Superior temporal gyrus (tissue), 1 donor: ENCODE measurements at regions not wholly inside any gene's neighbourhood (a gene's known extent, or its start where the extent isn't known, plus 50 kb on each side); places are given as distances from the start of the nearest gene placed in this dataset.
"Not testable (repeated sequence)": the region's sequence is repeated elsewhere in the genome, so short reads cannot be mapped to it uniquely, and the experiment has no call there.

Source experiments
- DNase-seq: peaks from one replicate; pipeline ENCODE4 v3.0.0-alpha.2; 2016; ENCODE audit errors: extremely low spot score

- no peak for DNase-seq
These were observed 243.7 kb downstream of the TFAP2C start for GRCh38 chr20:56872620-56873458.

- DNase-seq = no peak
These were observed 244.7 kb downstream of the TFAP2C start for GRCh38 chr20:56873836-56874235.

- DNase-seq = no peak
These were observed 246.1 kb downstream of the TFAP2C start for GRCh38 chr20:56875052-56875659.

DNA sequence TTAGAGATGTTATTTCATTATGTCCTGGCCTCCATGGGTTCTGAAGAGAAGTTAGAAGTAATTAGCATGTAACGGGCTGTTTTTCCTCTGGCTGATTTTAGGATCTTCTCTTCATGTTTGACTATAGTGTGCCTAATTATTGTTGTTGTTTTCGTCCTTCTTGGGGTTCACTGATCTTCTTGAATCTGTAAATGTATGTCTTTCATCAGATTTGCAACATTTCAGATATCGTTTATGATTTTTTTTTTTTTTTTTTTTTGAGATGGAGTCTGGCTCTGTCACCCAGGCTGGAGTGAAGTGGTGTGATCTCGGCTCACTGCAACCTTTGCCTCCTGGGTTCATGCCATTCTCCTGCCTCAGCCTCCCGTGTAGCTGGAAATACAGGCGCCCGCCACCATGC is 246.7 kb downstream of the TFAP2C start:
- DNase-seq = no peak

GRCh38 chr20:56885521-56885920 is 256.4 kb downstream of the TFAP2C start:
- DNase-seq = no peak

GRCh38 chr20:56890011-56890410 is 260.9 kb downstream of the TFAP2C start:
- DNase-seq = no peak

DNA sequence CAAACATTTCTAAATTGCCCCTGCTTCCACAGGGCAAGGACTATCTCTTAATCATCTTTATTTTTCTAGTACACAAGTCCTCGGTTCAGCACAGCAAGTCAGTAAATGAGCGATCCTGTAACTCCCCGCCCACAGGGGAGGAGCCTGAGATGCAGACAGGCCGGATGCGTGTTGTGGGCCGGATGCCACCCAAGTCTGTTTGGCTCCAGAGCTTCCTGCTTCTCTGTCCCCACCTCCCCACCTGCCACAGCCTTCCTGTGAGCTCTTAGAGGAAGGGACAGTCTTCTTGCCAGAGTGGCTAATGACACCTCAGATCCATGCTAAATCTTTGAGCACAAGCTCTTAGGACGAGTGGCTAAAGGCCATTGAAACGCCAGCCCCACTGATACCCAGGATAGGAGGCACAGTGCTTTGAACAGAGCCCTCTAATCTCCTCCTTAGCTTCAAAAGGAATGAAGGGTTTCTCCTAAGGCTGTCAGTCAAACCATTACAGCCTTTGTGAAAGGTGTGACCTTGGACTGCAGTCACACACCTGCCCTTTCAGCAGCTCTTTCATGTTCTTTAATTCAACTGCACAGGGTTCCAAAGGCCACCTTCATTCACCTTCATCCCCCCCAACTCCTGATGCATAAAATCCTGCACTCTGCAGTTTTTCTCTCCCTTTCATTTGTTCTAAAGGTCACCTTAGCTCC is 264.3 kb downstream of the TFAP2C start:
- no peak for DNase-seq

DNA sequence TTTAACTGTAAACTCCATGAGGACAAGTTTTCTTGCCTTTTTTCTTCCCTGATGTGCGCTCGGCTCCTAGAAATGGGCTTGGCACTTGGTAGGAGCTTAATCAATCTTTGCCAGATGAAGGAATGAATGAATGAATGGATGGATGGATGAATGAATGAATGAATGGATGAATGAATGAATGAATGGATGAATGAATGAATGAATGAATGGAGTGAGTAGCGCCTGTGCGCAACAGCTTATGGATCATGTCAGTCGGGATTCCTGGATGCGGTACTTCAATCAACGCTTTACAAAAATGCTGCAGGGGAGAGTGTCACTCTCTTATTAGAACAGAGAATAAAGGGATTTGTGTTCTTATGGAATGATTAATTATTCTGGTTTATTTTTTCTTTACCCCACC is 267.3 kb downstream of the TFAP2C start:
- DNase-seq = no peak

- DNase-seq = no peak
These were observed 268.3 kb downstream of the TFAP2C start for GRCh38 chr20:56897318-56897957.

GRCh38 chr20:56897958-56898349 is 268.8 kb downstream of the TFAP2C start:
- DNase-seq = no peak

GRCh38 chr20:56899506-56899905 is 270.4 kb downstream of the TFAP2C start:
- DNase-seq = no peak

GRCh38 chr20:56900252-56900651 is 271.1 kb downstream of the TFAP2C start:
- no peak for DNase-seq

- no peak for DNase-seq
These were observed 274.3 kb downstream of the TFAP2C start for GRCh38 chr20:56903421-56903820.

DNA sequence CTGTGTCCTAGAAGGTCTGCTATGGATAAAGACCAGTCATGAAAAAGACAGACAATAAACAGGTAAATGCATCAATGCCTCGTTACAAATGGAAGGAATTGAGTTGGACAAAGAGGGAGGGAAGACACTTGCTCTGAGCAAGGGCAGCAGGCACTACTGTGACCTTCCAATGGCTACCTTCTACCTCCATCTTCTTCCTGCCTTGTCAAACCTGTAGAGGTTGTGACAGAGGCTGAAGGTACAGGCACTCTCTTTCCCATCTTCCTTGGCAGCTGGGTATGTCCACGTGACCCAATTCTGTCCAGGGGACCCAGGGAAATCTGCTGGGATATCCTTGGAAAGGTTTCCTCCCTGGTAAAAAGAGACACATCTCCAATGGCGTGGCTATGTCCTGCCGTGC is 274.8 kb downstream of the TFAP2C start:
- DNase-seq = no peak

- no peak for DNase-seq
These were observed 281.0 kb downstream of the TFAP2C start for GRCh38 chr20:56909918-56910714.

GRCh38 chr20:56911946-56912345 is 282.8 kb downstream of the TFAP2C start:
- no peak for DNase-seq

GRCh38 chr20:56914532-56914931 is 285.4 kb downstream of the TFAP2C start:
- no peak for DNase-seq

GRCh38 chr20:56916345-56916622 is 287.2 kb downstream of the TFAP2C start:
- DNase-seq = no peak

DNA sequence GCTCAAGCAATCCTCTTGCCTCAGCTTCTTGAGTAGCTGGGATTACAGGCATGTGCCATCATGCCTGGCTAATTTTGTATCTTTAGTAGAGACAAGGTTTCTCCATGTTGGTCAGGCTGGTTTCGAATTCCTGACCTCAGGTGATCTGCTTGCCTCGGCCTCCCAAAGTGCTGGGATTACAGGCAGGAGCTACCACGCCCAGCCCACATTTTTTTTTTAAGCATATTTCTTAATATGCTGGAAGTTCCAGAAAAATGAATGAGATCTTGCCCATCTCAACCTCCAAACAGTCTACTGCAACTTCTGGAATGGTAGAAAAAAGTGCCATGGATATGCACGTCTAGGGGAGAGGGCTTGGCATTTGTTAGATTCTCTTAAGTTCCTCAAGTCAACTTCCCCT is 290.9 kb downstream of the TFAP2C start:
- DNase-seq = not testable (repeated sequence)

- DNase-seq = no peak
These were observed 293.4 kb downstream of the TFAP2C start for GRCh38 chr20:56922497-56922896.

- DNase-seq = no peak
These were observed 295.4 kb downstream of the TFAP2C start for GRCh38 chr20:56924292-56925081.
